Endodermal cell (in vitro differentiated cells): ENCODE measurements at regions not wholly inside any gene's neighbourhood (a gene's known extent, or its start where the extent isn't known, plus 50 kb on each side); places are given as distances from the start of the nearest gene placed in this dataset.
A peak's percentile ranks its signal among the peaks of the same experiment; 100 is the strongest.

Experiments
- DNase-seq: peaks from one replicate; pipeline ENCODE4 v3.0.0-alpha.2; 2017
- H3K27ac ChIP-seq: 2 replicates; pipeline ENCODE4 v1.5.1; 2013; ENCODE audit warnings: mild to moderate bottlenecking, low read depth, low read length, moderate library complexity
- H3K27me3 ChIP-seq: 2 replicates; pipeline ENCODE4 v1.6.1; 2013; ENCODE audit warnings: mild to moderate bottlenecking, low read length, moderate library complexity; ENCODE audit not compliant: insufficient read depth, control insufficient read depth, poor library complexity, severe bottlenecking
- H3K36me3 ChIP-seq: 2 replicates; pipeline ENCODE4 v1.7.0; 2013; ENCODE audit warnings: mild to moderate bottlenecking, low read length, moderate library complexity; ENCODE audit not compliant: control insufficient read depth, insufficient read depth
- H3K4me1 ChIP-seq: one replicate; pipeline ENCODE4 v1.7.0; 2013; ENCODE audit warnings: low read length; ENCODE audit not compliant: control insufficient read depth, insufficient read depth
- H3K4me3 ChIP-seq: 2 replicates; pipeline ENCODE4 v1.5.1; 2013; ENCODE audit warnings: mild to moderate bottlenecking, low read length, moderate library complexity
- H3K9ac ChIP-seq: 2 replicates; pipeline ENCODE4 v1.6.1; 2013; ENCODE audit warnings: mild to moderate bottlenecking, low read length, moderate library complexity; ENCODE audit not compliant: poor library complexity, severe bottlenecking; ENCODE audit errors: extremely low read depth
- H3K9me3 ChIP-seq: 2 replicates; pipeline ENCODE4 v1.6.1; 2013; ENCODE audit warnings: mild to moderate bottlenecking, low read length, moderate library complexity; ENCODE audit not compliant: control insufficient read depth
- H3K27ac Mint-ChIP-seq: 2 replicates; pipeline ENCODE4 v1.8.0; 2020; ENCODE audit warnings: mixed read lengths
- H3K27me3 Mint-ChIP-seq: 2 replicates; pipeline ENCODE4 v1.8.0; 2021; ENCODE audit warnings: mild to moderate bottlenecking, mixed read lengths; ENCODE audit not compliant: insufficient read depth
- H3K36me3 Mint-ChIP-seq: 2 replicates; pipeline ENCODE4 v1.8.0; 2020; ENCODE audit warnings: low read depth, mixed read lengths
- H3K4me1 Mint-ChIP-seq: 2 replicates; pipeline ENCODE4 v1.8.0; 2020; ENCODE audit warnings: mixed read lengths
- H3K4me3 Mint-ChIP-seq: 2 replicates; pipeline ENCODE4 v1.8.0; 2020; ENCODE audit warnings: mild to moderate bottlenecking, moderate library complexity, mixed read lengths
- H3K9me3 Mint-ChIP-seq: 2 replicates; pipeline ENCODE4 v1.8.0; 2020; ENCODE audit warnings: mild to moderate bottlenecking, mixed read lengths
- WGBS, 2 experiments: methylation state at CpG; one replicate each; pipeline versions ENCODE4 v1.1.5 to v1.1.7; 2013; ENCODE audit warnings: missing lambda C conversion rate in 2 of 2, mixed read lengths in 1 of 2; ENCODE audit not compliant: insufficient coverage in 1 of 2, insufficient read length in 1 of 2; 5-methylcytosine and 5-hydroxymethylcytosine counted together
- TF ChIP-seq, protein P1 (sequence below): fragments of 200-600 bp; sonication (generic); conservative IDR thresholded peaks from 2 replicates; pipeline ENCODE4 v1.5.0; 2021; ENCODE audit warnings: antibody characterized with exemption, mild to moderate bottlenecking

- no peak for DNase-seq
- Mint-ChIP-seq H3K27ac (peak overlapping the region; percentile 14), H3K27me3 (no peaks in the 10 kb centered on the region), H3K4me3 (no peak overlapping the region), H3K9me3 (no peaks in the 10 kb centered on the region), H3K36me3 (no peaks in the 10 kb centered on the region), H3K4me1 (no peaks in the 10 kb centered on the region)
- Histone ChIP-seq H3K27me3 (no peaks in the 10 kb centered on the region), H3K9me3 (no peaks in the 10 kb centered on the region), H3K27ac (no peak overlapping the region), H3K36me3 (no peaks in the 10 kb centered on the region), H3K9ac (no peak overlapping the region), H3K4me3 (no peak overlapping the region), H3K4me1 (no peaks in the 10 kb centered on the region)
- TF ChIP-seq, protein P1, sequence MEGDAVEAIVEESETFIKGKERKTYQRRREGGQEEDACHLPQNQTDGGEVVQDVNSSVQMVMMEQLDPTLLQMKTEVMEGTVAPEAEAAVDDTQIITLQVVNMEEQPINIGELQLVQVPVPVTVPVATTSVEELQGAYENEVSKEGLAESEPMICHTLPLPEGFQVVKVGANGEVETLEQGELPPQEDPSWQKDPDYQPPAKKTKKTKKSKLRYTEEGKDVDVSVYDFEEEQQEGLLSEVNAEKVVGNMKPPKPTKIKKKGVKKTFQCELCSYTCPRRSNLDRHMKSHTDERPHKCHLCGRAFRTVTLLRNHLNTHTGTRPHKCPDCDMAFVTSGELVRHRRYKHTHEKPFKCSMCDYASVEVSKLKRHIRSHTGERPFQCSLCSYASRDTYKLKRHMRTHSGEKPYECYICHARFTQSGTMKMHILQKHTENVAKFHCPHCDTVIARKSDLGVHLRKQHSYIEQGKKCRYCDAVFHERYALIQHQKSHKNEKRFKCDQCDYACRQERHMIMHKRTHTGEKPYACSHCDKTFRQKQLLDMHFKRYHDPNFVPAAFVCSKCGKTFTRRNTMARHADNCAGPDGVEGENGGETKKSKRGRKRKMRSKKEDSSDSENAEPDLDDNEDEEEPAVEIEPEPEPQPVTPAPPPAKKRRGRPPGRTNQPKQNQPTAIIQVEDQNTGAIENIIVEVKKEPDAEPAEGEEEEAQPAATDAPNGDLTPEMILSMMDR, result no peak
- 84 to 90% methylated on average over 9 to 10 of the region's 10 CpGs for WGBS, 2 experiments
Measured at GRCh38 chr3:103446953-103447629, 1012.3 kb downstream of the ZPLD1 start.

DNA sequence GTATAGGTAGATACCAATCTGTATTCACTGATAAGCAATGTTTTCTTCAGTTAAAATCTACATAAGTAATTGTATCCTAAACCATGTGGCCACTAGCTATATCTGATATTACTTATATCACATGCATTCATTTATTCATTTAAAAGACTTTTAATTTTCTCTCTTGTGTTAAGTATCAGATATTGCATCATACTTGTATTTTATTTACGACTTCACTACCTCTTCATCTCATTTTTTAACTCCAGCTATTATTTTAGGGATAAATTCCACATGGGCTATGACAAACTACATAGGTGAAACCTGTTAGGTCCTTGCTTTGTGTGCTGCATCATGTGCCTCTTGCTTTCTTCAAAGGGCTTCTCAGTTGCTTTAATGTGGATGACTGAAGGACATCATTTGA is 1018.3 kb downstream of the ZPLD1 start:
- Histone ChIP-seq H3K9ac (no peak overlapping the region), H3K36me3 (no peaks in the 10 kb centered on the region), H3K27ac (no peak overlapping the region), H3K4me1 (no peaks in the 10 kb centered on the region), H3K4me3 (no peak overlapping the region), H3K27me3 (no peaks in the 10 kb centered on the region), H3K9me3 (no peaks in the 10 kb centered on the region)
- H3K4me3 Mint-ChIP-seq, result no peak overlapping the region
- H3K27ac Mint-ChIP-seq, result no peak overlapping the region
- DNase-seq, result no peak
- H3K9me3 Mint-ChIP-seq, result no peaks in the 10 kb centered on the region
- H3K27me3 Mint-ChIP-seq, result no peaks in the 10 kb centered on the region
- H3K4me1 Mint-ChIP-seq, result no peaks in the 10 kb centered on the region
- TF ChIP-seq, protein P1, result no peak
- H3K36me3 Mint-ChIP-seq, result no peaks in the 10 kb centered on the region
- WGBS, 2 experiments, result 73% methylated on average over 1 of the region's 1 CpG; no CpG with 5 or more reads in 1 of the 2 experiments

DNA sequence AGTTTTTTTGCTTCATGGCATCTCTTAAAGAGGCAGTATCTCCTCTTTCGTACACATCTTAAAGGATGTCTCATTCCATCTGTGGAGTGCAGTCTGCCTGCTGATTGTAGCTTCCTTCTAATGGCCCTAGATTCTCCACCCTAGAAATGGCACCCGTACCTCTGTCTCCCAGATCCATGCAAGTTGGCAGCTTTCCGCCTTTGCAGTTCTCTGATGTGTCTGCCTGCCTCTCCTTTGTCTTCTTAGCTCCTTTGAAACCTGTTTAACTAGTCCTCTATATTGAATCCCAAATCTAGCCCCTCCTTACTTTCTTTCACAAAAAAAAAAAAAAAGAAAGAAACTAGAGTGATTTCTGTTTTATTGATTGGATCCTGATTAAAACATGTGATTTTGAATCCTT is 1025.0 kb downstream of the ZPLD1 start:
- no peaks in the 10 kb centered on the region for H3K4me1 Mint-ChIP-seq
- no peak overlapping the region for H3K4me3 Mint-ChIP-seq
- H3K27me3 Mint-ChIP-seq, result no peaks in the 10 kb centered on the region
- H3K27ac Mint-ChIP-seq, result no peak overlapping the region
- WGBS, 2 experiments, result 80 to 92% methylated on average over 2 to 3 of the region's 3 CpGs
- TF ChIP-seq, protein P1, result no peak
- Histone ChIP-seq H3K4me3 (no peak overlapping the region), H3K27ac (no peak overlapping the region), H3K36me3 (no peaks in the 10 kb centered on the region), H3K27me3 (no peaks in the 10 kb centered on the region), H3K4me1 (no peaks in the 10 kb centered on the region), H3K9me3 (no peaks in the 10 kb centered on the region), H3K9ac (no peak overlapping the region)
- peaks cover 1% of the 10 kb centered on the region for H3K9me3 Mint-ChIP-seq
- DNase-seq, result no peak
- H3K36me3 Mint-ChIP-seq, result no peaks in the 10 kb centered on the region
